ENCODE measurements at regions not wholly inside any gene's neighbourhood (a gene's known extent, or its start where the extent isn't known, plus 50 kb on each side); places are given as distances from the start of the nearest gene placed in this dataset.

DNA sequence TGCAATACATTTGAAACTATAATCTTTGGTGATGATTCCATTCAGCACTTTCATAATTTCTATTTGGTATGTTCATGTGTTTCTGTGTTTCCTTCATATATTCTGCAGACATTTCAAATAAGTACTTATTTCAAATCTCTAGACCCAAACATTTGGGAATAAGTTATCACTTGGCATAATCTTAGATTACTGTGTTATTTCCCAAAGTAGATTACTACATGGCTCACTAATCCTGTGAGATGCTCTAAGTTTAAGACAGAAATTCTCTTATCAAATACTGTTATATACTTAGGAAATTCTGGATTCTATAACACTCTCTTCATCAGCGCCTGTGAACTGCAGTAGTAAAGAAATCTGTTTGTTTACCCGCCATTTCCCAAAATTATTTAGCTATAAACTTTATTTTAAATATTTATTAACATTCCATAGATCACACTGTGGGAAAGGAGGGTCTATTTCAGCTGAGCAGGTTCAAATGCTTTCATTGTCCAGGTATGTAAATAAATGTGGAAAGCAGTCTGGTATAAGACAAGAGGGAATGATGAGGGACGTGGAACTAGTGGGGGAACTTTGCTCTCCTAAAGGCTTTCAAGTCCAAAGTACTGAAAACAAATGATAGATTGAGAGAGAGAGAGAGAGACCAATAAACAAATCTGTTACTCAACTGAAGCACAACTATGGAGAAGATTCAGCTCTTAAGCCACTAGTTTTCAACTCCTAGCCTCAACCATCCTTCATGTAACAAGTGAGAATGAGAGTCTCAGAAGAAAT, 61.8 kb upstream of the TOM1L1 start:
- no peak overlapping the region for H3K27ac Mint-ChIP-seq
- Histone ChIP-seq H3K4me3 (ENCODE audit: low read length) (no peak overlapping the region), H3K4me1 (ENCODE audit: control insufficient read depth, insufficient read depth, low read length) (no peaks in the 10 kb centered on the region), H3K27me3 (ENCODE audit: control insufficient read depth, insufficient read depth, low read length, poor library complexity, severe bottlenecking) (no peaks in the 10 kb centered on the region), H3K9ac (ENCODE audit: extremely low read depth, low read length, poor library complexity, severe bottlenecking) (no peak overlapping the region), H3K27ac (ENCODE audit: low read depth, low read length) (no peak overlapping the region), H3K9me3 (ENCODE audit: control insufficient read depth, low read length) (peaks cover 8% of the 10 kb centered on the region), H3K36me3 (ENCODE audit: control insufficient read depth, insufficient read depth, low read length) (no peaks in the 10 kb centered on the region)
- WGBS, 2 experiments (ENCODE audit: insufficient coverage in 1 of 2, insufficient read length in 1 of 2) = 83 to 88% methylated on average over 1 of the region's 3 CpGs
- H3K4me3 Mint-ChIP-seq = no peak overlapping the region
- no peaks in the 10 kb centered on the region for H3K27me3 Mint-ChIP-seq (ENCODE audit: insufficient read depth)
- H3K36me3 Mint-ChIP-seq (ENCODE audit: low read depth) = no peaks in the 10 kb centered on the region
- DNase-seq = no peak
- peaks cover 5% of the 10 kb centered on the region for H3K4me1 Mint-ChIP-seq
- TF ChIP-seq CTCF (conservative IDR thresholded peaks at IDR 0.05) = no peak
- H3K9me3 Mint-ChIP-seq = peaks cover 7% of the 10 kb centered on the region

DNA sequence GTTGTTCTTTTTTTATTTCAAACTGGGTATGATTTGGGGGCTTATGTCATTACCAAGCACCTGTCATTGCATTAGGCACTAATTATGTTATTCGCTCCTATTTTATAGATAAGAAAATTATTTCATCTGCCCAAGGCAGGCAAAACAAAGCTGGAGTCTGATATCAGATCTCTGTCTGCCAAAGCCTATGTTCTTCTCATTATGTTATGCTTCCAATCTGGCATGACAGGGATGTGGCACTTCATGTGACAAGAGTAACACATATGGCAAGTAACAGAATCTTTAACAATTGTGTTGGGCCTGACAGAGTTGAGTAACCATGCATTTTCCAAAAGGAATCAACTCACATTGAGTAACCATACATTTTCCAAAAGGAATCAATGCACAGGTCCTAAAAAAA, 61.2 kb upstream of the TOM1L1 start:
- Histone ChIP-seq H3K27me3 (ENCODE audit: control insufficient read depth, insufficient read depth, low read length, poor library complexity, severe bottlenecking) (no peaks in the 10 kb centered on the region), H3K27ac (ENCODE audit: low read depth, low read length) (no peak overlapping the region), H3K9me3 (ENCODE audit: control insufficient read depth, low read length) (peaks cover 8% of the 10 kb centered on the region), H3K9ac (ENCODE audit: extremely low read depth, low read length, poor library complexity, severe bottlenecking) (no peak overlapping the region), H3K4me3 (ENCODE audit: low read length) (no peak overlapping the region), H3K36me3 (ENCODE audit: control insufficient read depth, insufficient read depth, low read length) (no peaks in the 10 kb centered on the region), H3K4me1 (ENCODE audit: control insufficient read depth, insufficient read depth, low read length) (no peaks in the 10 kb centered on the region)
- TF ChIP-seq CTCF (conservative IDR thresholded peaks at IDR 0.05) = no peak
- 90% methylated on average over 1 of the region's 1 CpG; no CpG with 5 or more reads in 1 of the 2 experiments for WGBS, 2 experiments (ENCODE audit: insufficient coverage in 1 of 2, insufficient read length in 1 of 2)
- Mint-ChIP-seq H3K27ac (no peak overlapping the region), H3K27me3 (ENCODE audit: insufficient read depth) (no peaks in the 10 kb centered on the region), H3K4me3 (no peak overlapping the region), H3K9me3 (peaks cover 7% of the 10 kb centered on the region), H3K4me1 (peaks cover 5% of the 10 kb centered on the region), H3K36me3 (ENCODE audit: low read depth) (no peaks in the 10 kb centered on the region)
- DNase-seq = no peak

GRCh38 chr17:54840885-54841591, 59.6 kb upstream of the TOM1L1 start:
- H3K4me3 ChIP-seq (ENCODE audit: low read length) = no peak overlapping the region

More at GRCh38 chr17:54840885-54841591, 59.6 kb upstream of the TOM1L1 start:
- WGBS, 2 experiments (ENCODE audit: insufficient coverage in 1 of 2, insufficient read length in 1 of 2) = 83 to 99% methylated on average over 1 to 3 of the region's 4 CpGs
- no peak for DNase-seq
- Histone ChIP-seq H3K9me3 (ENCODE audit: control insufficient read depth, low read length) (peaks cover 8% of the 10 kb centered on the region), H3K27ac (ENCODE audit: low read depth, low read length) (no peak overlapping the region), H3K27me3 (ENCODE audit: control insufficient read depth, insufficient read depth, low read length, poor library complexity, severe bottlenecking) (no peaks in the 10 kb centered on the region), H3K36me3 (ENCODE audit: control insufficient read depth, insufficient read depth, low read length) (no peaks in the 10 kb centered on the region), H3K9ac (ENCODE audit: extremely low read depth, low read length, poor library complexity, severe bottlenecking) (no peak overlapping the region), H3K4me1 (ENCODE audit: control insufficient read depth, insufficient read depth, low read length) (no peaks in the 10 kb centered on the region)
- TF ChIP-seq CTCF (conservative IDR thresholded peaks at IDR 0.05) = no peak
- H3K4me3 Mint-ChIP-seq = no peak overlapping the region
- H3K27ac Mint-ChIP-seq = no peak overlapping the region
- H3K27me3 Mint-ChIP-seq (ENCODE audit: insufficient read depth) = no peaks in the 10 kb centered on the region
- H3K4me1 Mint-ChIP-seq = peaks cover 5% of the 10 kb centered on the region
- no peaks in the 10 kb centered on the region for H3K36me3 Mint-ChIP-seq (ENCODE audit: low read depth)
- H3K9me3 Mint-ChIP-seq = peaks cover 7% of the 10 kb centered on the region

All from endodermal cell (in vitro differentiated cells).